HG03097 (cell line): ENCODE measurements at regions not wholly inside any gene's neighbourhood (a gene's known extent, or its start where the extent isn't known, plus 50 kb on each side); places are given as distances from the start of the nearest gene placed in this dataset.

Experiments used
- ATAC-seq: cut with Tn5 transposase; IDR thresholded peaks from one replicate; pipeline ENCODE4 v1.9.1; 2021; ENCODE audit not compliant: unreplicated experiment, low FRiP score

DNA sequence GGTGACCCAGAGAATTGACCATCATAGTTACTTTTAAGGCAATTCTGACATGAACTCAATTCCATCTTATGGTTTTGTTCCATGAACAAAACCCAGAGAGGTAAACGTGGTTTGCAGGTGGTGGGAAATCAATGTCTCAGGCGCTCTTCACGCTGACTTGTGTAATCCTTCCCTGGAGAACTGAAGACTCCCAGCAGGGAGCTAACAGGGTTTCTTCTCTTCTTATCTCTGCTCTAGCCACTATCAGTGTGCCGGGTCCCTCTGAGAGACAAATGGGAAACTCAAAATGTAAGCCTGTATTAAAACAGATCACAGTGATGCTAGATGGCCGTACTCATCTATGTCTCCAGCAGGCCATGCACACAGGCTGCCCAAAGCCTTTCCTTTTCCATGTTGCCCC lies 57.6 kb upstream of the ARGLU1 start:
- ATAC-seq = no peak

DNA sequence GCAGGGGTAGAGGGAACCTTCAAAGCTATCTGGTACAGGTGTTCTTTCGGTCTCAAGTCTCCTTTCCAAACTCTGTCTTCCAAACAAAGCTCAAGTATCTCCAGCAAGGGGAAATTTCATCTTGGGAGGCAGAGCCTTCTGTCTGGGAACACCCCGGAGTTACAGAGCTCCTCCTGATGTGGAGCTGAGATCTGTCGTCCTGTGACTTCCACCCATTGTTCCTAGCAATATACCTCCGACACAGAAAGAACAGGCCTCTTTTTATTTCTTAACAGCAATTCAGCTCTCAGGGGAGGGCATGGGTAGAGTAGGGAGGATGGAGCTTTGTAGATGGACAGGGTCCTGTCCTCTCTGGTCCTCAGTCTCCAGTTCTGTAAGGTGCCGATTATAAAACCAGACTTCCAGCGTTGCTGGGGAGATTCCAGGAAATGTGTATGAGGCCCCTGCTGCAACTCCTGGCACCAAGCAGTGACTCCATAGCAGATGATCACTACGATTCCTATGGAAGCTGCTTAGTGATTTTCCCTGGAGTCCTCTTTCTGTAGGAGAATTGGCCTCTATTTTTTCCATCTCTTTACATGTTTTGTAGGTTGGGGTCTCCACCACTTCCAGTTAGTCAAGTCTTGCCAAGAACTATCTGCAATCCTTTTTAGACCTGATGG lies 56.0 kb upstream of the ARGLU1 start:
- no peak for ATAC-seq

DNA sequence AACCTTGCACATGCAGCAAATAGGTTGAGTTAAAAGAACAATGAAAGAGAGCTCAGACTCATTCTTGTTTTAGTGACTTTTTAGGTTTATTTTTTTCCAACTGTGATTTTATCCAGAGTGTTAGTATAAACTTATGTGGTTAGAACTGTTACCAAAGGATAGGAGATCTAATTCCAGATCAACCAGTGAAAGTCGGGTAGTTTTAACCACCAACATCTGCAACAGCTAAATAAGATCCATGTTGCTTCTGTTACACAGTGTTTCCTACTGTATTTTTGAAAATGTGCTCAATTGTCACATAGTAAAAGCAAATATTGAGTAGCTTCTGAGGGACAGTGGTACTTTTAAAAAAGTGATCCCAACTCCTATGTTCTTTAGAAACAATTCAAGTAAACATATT lies 53.9 kb upstream of the ARGLU1 start:
- no peak for ATAC-seq

DNA sequence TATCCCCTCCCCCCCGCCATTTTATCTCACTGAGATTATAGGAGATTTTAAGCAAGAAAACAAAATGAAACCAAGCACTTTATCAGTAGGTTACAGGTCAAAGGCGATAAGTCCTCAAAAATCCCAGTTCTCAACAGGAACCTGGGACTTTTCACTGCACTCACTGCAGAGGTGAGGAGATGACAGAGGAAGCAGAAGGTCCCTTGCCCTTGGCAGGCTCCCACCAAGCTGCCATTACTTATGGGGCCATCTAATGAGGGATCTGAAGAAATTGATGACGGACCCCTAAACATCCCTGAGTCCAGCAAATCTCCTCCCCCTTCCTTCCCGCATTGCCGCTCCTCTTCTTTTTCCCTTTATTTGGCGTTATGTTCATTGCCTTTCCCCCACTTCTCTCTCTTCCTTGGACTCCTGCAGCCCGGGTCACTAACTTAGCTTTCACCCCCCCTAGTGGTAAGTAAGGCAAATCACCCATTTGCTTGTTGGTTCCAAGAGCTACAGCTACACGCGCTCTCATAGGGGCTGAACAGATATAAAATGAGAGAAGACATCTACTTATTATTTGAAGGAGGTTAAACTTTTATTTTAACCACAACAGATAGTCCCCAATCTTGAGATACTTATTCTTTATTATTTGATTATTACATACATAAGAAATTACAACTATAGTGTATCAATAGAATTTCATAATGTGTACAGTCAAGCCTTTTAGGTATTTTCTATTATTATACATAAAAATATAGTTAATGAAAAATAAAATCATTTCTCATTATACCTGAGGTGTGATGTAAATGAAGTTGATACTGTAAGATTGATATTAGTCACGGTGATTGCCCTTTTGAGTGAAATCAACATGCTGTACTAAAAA lies 52.0 kb upstream of the ARGLU1 start:
- peak; percentile 82 for ATAC-seq
